ENCODE measurements at regions not wholly inside any gene's neighbourhood (a gene's known extent, or its start where the extent isn't known, plus 50 kb on each side); places are given as distances from the start of the nearest gene placed in this dataset.

DNA sequence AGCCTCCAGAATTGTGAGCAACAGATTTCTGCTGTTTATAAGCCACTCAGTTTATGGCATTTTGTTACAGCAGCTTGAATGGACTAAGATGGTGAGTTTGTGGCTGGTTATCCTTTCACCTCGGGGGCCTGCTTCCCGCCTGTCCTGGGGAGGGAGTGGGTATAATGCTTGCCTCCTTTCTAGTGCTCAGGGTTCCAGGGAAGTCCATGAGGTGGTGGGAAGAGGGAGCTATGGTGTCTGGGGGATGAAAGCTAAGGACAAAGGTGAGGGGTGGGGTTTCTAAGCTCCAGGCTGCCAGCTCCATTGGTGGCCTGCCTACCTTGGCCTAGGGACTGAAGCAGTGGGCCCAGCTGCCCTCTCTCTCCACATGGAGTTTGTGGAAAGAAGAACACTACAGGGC is 50.2 kb upstream of the SDK2 start:
- Histone ChIP-seq H3K9ac (ENCODE audit: low read length) (no peak overlapping the region), H3K4me1 (ENCODE audit: control insufficient read depth, insufficient read depth, low read length) (peaks cover 31% of the 10 kb centered on the region), H3K27me3 (ENCODE audit: control insufficient read depth, insufficient read depth, low read length) (no peaks in the 10 kb centered on the region), H3K27ac (ENCODE audit: low read depth, low read length) (no peak overlapping the region), H3K36me3 (ENCODE audit: control insufficient read depth, insufficient read depth, low read length) (no peaks in the 10 kb centered on the region), H3K4me3 (ENCODE audit: low read depth, low read length) (no peak overlapping the region), H3K9me3 (ENCODE audit: control insufficient read depth, insufficient read depth, low read depth, low read length) (no peaks in the 10 kb centered on the region; the same call in 1 of the 2 replicates)

DNA sequence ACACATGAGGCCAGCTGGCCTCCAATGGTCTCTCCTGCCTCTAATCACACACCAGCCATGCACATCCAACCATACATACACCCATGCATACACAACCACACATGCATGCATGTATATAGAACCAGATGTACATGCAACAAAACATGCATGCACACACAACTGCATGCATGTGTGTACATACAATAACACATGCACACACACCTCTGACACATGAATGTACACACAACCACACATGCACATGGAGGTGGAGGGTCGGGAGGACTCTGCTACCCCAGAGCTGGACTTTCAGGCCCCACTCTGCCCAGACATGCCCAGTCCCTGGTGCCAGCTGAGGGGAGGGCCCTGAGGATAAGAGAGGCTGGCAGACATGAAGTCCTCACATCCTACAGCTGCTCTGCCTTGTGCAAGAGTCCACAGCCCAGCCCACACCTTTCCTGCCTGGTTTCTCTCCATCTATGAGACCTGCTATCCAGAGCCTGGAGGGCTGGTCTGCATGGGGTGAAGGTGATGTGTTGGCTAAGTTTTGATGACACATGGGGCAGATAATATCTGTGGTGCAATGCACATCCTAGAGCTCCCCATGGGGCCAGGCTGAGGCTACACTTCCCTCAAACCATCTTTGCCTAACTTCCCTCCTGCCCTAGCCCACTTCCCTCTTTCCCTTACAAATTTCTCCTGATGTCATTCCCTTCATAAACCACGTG is 50.9 kb upstream of the SDK2 start:
- Histone ChIP-seq H3K27ac (ENCODE audit: low read depth, low read length) (no peak overlapping the region), H3K9me3 (ENCODE audit: control insufficient read depth, insufficient read depth, low read depth, low read length) (no peaks in the 10 kb centered on the region; the same call in 1 of the 2 replicates), H3K9ac (ENCODE audit: low read length) (no peak overlapping the region), H3K4me1 (ENCODE audit: control insufficient read depth, insufficient read depth, low read length) (peaks cover 28% of the 10 kb centered on the region), H3K27me3 (ENCODE audit: control insufficient read depth, insufficient read depth, low read length) (no peaks in the 10 kb centered on the region), H3K4me3 (ENCODE audit: low read depth, low read length) (no peak overlapping the region), H3K36me3 (ENCODE audit: control insufficient read depth, insufficient read depth, low read length) (no peaks in the 10 kb centered on the region)

DNA sequence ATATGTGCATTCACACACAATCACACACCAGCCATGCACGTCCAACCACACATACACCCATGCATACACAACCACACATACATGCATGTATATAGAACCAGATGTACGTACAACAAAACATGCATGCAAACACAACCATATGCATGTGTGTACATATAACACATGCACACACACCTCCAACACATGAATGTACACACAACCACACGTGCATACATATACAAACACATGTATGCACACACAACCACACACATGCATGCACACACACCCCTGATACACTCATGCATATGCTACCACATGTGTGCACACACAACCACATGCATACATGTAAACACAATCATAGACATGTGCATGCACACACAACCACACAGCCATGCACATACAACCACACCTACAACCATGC is 52.0 kb upstream of the SDK2 start:
- Histone ChIP-seq H3K9ac (ENCODE audit: low read length) (no peak overlapping the region), H3K27me3 (ENCODE audit: control insufficient read depth, insufficient read depth, low read length) (no peaks in the 10 kb centered on the region), H3K36me3 (ENCODE audit: control insufficient read depth, insufficient read depth, low read length) (no peaks in the 10 kb centered on the region), H3K27ac (ENCODE audit: low read depth, low read length) (no peak overlapping the region), H3K4me3 (ENCODE audit: low read depth, low read length) (no peak overlapping the region), H3K9me3 (ENCODE audit: control insufficient read depth, insufficient read depth, low read depth, low read length) (no peaks in the 10 kb centered on the region; the same call in 1 of the 2 replicates), H3K4me1 (ENCODE audit: control insufficient read depth, insufficient read depth, low read length) (peaks cover 18% of the 10 kb centered on the region)

DNA sequence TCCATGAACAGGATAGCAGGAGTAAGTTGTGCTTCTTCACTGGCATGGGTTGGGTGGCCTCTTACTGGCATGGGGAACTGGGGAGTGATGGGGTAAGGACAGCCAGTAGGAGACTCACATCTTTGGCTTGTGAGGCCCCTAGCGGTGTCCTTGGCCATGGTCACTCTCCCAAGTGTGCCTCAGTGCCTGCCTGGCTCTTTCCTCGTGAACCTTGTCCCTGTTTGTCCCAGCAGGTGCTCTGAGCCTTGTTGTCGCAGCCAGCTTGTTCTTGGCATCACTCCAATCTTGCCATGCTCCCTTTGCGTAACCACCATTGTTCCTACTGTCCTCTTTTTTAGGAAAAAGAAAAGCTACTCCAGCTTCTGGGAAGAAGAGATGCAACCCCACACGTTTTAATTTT is 53.6 kb upstream of the SDK2 start:
- H3K36me3 ChIP-seq (ENCODE audit: control insufficient read depth, insufficient read depth, low read length), result no peaks in the 10 kb centered on the region
- H3K9ac ChIP-seq (ENCODE audit: low read length), result no peak overlapping the region
- H3K27me3 ChIP-seq (ENCODE audit: control insufficient read depth, insufficient read depth, low read length), result no peaks in the 10 kb centered on the region
- no peak overlapping the region for H3K4me3 ChIP-seq (ENCODE audit: low read depth, low read length)
- no peaks in the 10 kb centered on the region; the same call in 1 of the 2 replicates for H3K9me3 ChIP-seq (ENCODE audit: control insufficient read depth, insufficient read depth, low read depth, low read length)
- no peak overlapping the region for H3K27ac ChIP-seq (ENCODE audit: low read depth, low read length)
- H3K4me1 ChIP-seq (ENCODE audit: control insufficient read depth, insufficient read depth, low read length), result peaks cover 4% of the 10 kb centered on the region; the same call in 1 of the 2 replicates

DNA sequence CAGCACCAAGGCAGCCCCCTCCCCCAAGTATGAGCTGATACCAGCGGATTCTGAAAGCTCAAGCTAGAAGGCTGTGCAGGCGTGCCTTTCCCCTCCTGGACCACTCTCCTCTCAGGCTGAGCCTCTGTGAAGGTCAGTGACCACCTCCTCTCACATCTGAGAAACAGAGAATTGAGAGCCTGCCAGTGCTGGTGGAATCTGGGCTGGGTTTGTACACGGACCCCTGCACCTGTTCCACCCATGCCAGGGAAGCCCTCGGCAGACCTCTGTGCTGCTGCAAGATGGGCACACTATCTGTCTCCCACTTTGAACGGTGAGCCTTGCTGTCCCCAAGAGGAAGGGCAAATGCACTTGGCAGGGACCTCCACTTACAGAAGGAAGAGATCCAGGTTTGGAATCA is 54.7 kb upstream of the SDK2 start:
- no peaks in the 10 kb centered on the region for H3K4me1 ChIP-seq (ENCODE audit: control insufficient read depth, insufficient read depth, low read length)
- H3K4me3 ChIP-seq (ENCODE audit: low read depth, low read length), result no peak overlapping the region
- no peak overlapping the region for H3K9ac ChIP-seq (ENCODE audit: low read length)
- H3K9me3 ChIP-seq (ENCODE audit: control insufficient read depth, insufficient read depth, low read depth, low read length), result no peaks in the 10 kb centered on the region; the same call in 1 of the 2 replicates
- H3K27me3 ChIP-seq (ENCODE audit: control insufficient read depth, insufficient read depth, low read length), result no peaks in the 10 kb centered on the region
- no peak overlapping the region for H3K27ac ChIP-seq (ENCODE audit: low read depth, low read length)
- H3K36me3 ChIP-seq (ENCODE audit: control insufficient read depth, insufficient read depth, low read length), result no peaks in the 10 kb centered on the region

DNA sequence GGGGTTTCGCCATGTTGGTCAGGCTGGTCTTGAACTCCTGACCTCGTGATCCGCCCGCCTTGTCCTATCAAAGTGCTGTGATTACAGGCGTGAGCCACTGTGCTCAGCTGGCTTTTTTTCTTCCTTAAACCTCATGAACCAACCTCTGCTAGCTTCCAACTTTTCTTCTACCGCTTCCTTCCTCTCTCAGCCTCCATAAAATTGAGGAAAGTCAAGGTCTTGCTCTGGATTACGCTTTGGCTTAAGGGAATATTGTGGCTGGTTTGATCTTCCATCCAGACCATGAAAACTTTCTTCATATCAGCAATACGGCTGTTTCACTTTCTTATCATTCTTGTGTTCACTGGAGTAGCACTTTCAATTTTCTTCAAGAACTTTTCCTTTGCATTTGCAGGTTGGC is 57.5 kb upstream of the SDK2 start:
- Histone ChIP-seq H3K36me3 (ENCODE audit: control insufficient read depth, insufficient read depth, low read length) (no peaks in the 10 kb centered on the region), H3K9ac (ENCODE audit: low read length) (no peak overlapping the region), H3K27ac (ENCODE audit: low read depth, low read length) (no peak overlapping the region), H3K9me3 (ENCODE audit: control insufficient read depth, insufficient read depth, low read depth, low read length) (no peaks in the 10 kb centered on the region), H3K4me3 (ENCODE audit: low read depth, low read length) (no peak overlapping the region), H3K27me3 (ENCODE audit: control insufficient read depth, insufficient read depth, low read length) (no peaks in the 10 kb centered on the region), H3K4me1 (ENCODE audit: control insufficient read depth, insufficient read depth, low read length) (no peaks in the 10 kb centered on the region)

DNA sequence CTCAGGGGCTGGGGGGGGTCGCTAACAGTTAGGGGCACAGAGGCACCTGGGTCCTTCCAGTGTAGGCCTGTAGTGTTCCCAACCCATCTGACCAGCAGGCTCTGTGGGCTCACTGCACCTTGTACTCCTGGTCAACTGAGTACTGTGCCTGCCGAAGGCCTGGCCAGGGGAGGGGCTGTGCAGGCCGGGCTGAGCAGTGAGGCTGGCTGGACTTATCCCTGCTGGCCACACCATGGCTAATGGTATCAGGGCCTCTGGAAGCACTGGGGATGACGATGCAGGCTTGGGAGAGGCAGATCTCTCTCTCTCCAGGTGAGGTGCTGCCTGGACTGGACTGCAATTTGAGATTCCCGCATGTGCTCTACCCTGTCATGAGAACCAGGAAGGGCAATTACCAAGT is 58.9 kb upstream of the SDK2 start:
- Histone ChIP-seq H3K9me3 (ENCODE audit: control insufficient read depth, insufficient read depth, low read depth, low read length) (0 out of 2 replicates have a peak, but pooled peaks cover 3% of the 10 kb centered on the region), H3K4me1 (ENCODE audit: control insufficient read depth, insufficient read depth, low read length) (no peaks in the 10 kb centered on the region), H3K9ac (ENCODE audit: low read length) (no peak overlapping the region), H3K27ac (ENCODE audit: low read depth, low read length) (no peak overlapping the region), H3K27me3 (ENCODE audit: control insufficient read depth, insufficient read depth, low read length) (peaks cover 1% of the 10 kb centered on the region; the same call in 1 of the 2 replicates), H3K4me3 (ENCODE audit: low read depth, low read length) (no peak overlapping the region), H3K36me3 (ENCODE audit: control insufficient read depth, insufficient read depth, low read length) (no peaks in the 10 kb centered on the region)

DNA sequence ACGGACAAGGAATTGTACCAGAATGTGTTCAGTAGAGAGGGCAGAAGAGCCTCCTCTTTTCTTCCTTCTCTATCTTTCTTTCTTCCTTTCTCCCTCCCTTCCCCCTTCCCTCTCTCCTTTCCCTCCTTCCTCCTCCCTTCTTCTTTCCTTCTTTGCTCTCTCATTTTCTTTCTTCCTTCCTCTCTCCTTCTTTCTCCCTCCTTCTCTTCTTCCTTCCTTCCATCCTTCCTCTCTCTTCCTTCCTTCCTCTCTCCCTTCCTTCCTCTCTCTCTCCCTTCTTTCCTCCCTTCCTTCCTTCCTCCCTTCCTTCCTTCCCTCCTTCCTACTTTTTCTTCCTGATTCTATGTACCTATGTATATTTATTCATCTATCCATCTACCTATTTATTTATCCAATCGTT is 59.7 kb upstream of the SDK2 start:
- Histone ChIP-seq H3K27me3 (ENCODE audit: control insufficient read depth, insufficient read depth, low read length) (peaks cover 8% of the 10 kb centered on the region), H3K9ac (ENCODE audit: low read length) (no peak overlapping the region), H3K36me3 (ENCODE audit: control insufficient read depth, insufficient read depth, low read length) (no peaks in the 10 kb centered on the region), H3K9me3 (ENCODE audit: control insufficient read depth, insufficient read depth, low read depth, low read length) (0 out of 2 replicates have a peak, but pooled peaks cover 3% of the 10 kb centered on the region), H3K4me3 (ENCODE audit: low read depth, low read length) (no peak overlapping the region), H3K27ac (ENCODE audit: low read depth, low read length) (no peak overlapping the region), H3K4me1 (ENCODE audit: control insufficient read depth, insufficient read depth, low read length) (no peaks in the 10 kb centered on the region)

DNA sequence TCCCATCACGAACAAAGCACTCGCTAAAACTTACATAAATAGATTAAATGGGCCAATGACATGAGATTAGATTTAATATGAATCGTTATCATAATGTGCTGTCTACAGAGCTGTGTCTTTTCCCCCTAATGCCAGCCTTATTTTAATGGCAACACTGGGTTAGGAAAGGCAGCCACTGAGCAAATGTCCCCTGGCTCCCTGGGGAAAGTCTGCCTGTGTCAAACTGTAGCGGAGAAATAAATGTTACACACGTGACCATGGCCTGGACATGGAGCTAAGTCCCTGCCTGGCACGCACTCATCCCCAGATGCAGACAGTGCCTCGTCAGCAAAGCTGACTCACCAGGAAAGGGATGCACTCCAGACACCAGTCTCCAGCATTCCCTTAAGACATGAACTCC is 61.3 kb upstream of the SDK2 start:
- H3K9me3 ChIP-seq (ENCODE audit: control insufficient read depth, insufficient read depth, low read depth, low read length), result 0 out of 2 replicates have a peak, but pooled peaks cover 3% of the 10 kb centered on the region
- H3K27me3 ChIP-seq (ENCODE audit: control insufficient read depth, insufficient read depth, low read length), result peaks cover 16% of the 10 kb centered on the region
- no peak overlapping the region for H3K4me3 ChIP-seq (ENCODE audit: low read depth, low read length)
- 0 out of 2 replicates have a peak, but pooled peaks cover 3% of the 10 kb centered on the region for H3K4me1 ChIP-seq (ENCODE audit: control insufficient read depth, insufficient read depth, low read length)
- no peak overlapping the region for H3K9ac ChIP-seq (ENCODE audit: low read length)
- H3K27ac ChIP-seq (ENCODE audit: low read depth, low read length), result no peak overlapping the region
- H3K36me3 ChIP-seq (ENCODE audit: control insufficient read depth, insufficient read depth, low read length), result no peaks in the 10 kb centered on the region

DNA sequence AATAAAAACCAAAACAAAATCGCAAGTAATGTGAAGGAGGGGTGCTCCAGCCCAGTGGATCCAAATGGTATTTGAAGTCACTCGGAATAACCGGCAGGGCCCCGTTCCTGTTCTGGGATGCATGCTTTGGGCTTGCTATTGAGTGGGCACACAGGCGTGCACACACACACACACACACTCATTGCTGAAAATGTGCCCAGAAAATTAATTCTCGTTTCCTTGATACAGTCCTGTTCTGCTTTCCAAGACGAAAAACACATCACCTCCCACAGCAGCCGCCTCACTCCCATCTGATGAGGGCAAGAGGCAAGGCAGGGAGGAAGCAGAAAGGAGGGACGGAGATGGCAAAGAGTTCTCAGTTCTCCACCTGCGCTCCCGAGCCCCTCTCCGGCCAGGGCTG is 62.2 kb upstream of the SDK2 start:
- Histone ChIP-seq H3K27ac (ENCODE audit: low read depth, low read length) (no peak overlapping the region), H3K27me3 (ENCODE audit: control insufficient read depth, insufficient read depth, low read length) (peaks cover 16% of the 10 kb centered on the region), H3K9ac (ENCODE audit: low read length) (no peak overlapping the region)

DNA sequence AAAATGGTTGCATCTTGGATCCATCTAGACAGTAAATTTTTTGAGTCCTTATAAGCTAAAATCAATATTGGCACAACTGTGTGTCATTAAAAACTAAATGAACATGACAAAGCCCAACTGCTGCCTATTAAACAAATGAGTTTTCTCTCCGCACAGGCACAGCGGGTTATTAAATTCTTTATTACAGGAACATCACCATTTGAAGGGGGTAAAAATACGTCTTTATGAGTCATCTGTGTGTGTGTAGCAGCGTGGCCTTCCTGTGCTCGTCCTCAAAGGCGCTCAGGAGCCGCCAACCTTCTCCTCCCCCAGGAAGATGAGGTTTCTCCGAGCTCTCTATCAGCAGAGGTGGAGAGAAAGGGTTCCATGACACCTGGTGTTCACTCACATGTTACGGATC is 62.6 kb upstream of the SDK2 start:
- 0 out of 2 replicates have a peak, but pooled peaks cover 3% of the 10 kb centered on the region for H3K9me3 ChIP-seq (ENCODE audit: control insufficient read depth, insufficient read depth, low read depth, low read length)
- no peak overlapping the region for H3K9ac ChIP-seq (ENCODE audit: low read length)
- H3K4me1 ChIP-seq (ENCODE audit: control insufficient read depth, insufficient read depth, low read length), result 0 out of 2 replicates have a peak, but pooled peaks cover 3% of the 10 kb centered on the region
- no peak overlapping the region for H3K4me3 ChIP-seq (ENCODE audit: low read depth, low read length)
- no peaks in the 10 kb centered on the region for H3K36me3 ChIP-seq (ENCODE audit: control insufficient read depth, insufficient read depth, low read length)
- H3K27ac ChIP-seq (ENCODE audit: low read depth, low read length), result no peak overlapping the region
- H3K27me3 ChIP-seq (ENCODE audit: control insufficient read depth, insufficient read depth, low read length), result peaks cover 16% of the 10 kb centered on the region

More for the DNA sequence above, 62.2 kb upstream of the SDK2 start:
- Histone ChIP-seq H3K36me3 (ENCODE audit: control insufficient read depth, insufficient read depth, low read length) (no peaks in the 10 kb centered on the region), H3K9me3 (ENCODE audit: control insufficient read depth, insufficient read depth, low read depth, low read length) (0 out of 2 replicates have a peak, but pooled peaks cover 3% of the 10 kb centered on the region), H3K4me1 (ENCODE audit: control insufficient read depth, insufficient read depth, low read length) (0 out of 2 replicates have a peak, but pooled peaks cover 3% of the 10 kb centered on the region), H3K4me3 (ENCODE audit: low read depth, low read length) (no peak overlapping the region)
